ENCODE measurements at regions not wholly inside any gene's neighbourhood (a gene's known extent, or its start where the extent isn't known, plus 50 kb on each side); places are given as distances from the start of the nearest gene placed in this dataset.

- Histone ChIP-seq H3K18ac (ENCODE audit: low read depth, low read length) (no peak overlapping the region), H2AK5ac (ENCODE audit: low read depth, low read length) (no peak overlapping the region), H3K14ac (replicated peaks; ENCODE audit: low read depth, low read length) (no peak overlapping the region), H3K79me1 (ENCODE audit: low read depth in 1 of 2, low read length in 2 of 2) (no peaks in the 10 kb centered on the region), H3K4ac (ENCODE audit: low read depth, low read length) (no peak overlapping the region), H3K4me3 (ENCODE audit: insufficient read depth, low read depth, low read length) (no peak overlapping the region), H2BK15ac (ENCODE audit: low read depth, low read length) (no peak overlapping the region), H3K27me3 (ENCODE audit: control insufficient read depth, insufficient read depth, low read length) (no peaks in the 10 kb centered on the region), H3K56ac (ENCODE audit: extremely low read depth, insufficient read depth, low read length) (no peak overlapping the region), H2BK20ac (ENCODE audit: low read depth, low read length) (no peak overlapping the region), H3K4me1 (ENCODE audit: control insufficient read depth, insufficient read depth, low read length) (no peaks in the 10 kb centered on the region), H4K20me1 (ENCODE audit: insufficient read depth, low read length) (no peaks in the 10 kb centered on the region), H2AFZ (replicated peaks; ENCODE audit: low read length, poor library complexity) (no peak overlapping the region), H3K9ac (ENCODE audit: low read depth, low read length) (no peak overlapping the region), H4K91ac (ENCODE audit: insufficient read depth, low read depth, low read length) (no peak overlapping the region), H3K36me3 (ENCODE audit: control insufficient read depth, insufficient read depth, low read length) (no peaks in the 10 kb centered on the region), H3K9me1 (ENCODE audit: insufficient read depth, low read length) (no peaks in the 10 kb centered on the region), H3K23ac (ENCODE audit: low read depth, low read length) (no peak overlapping the region), H3K27ac (ENCODE audit: insufficient read depth, low read length) (no peak overlapping the region), H2BK5ac (ENCODE audit: low read depth, low read length, poor library complexity, severe bottlenecking) (no peak overlapping the region), H2AK9ac (replicated peaks; ENCODE audit: low read depth, low read length, poor library complexity) (no peak overlapping the region), H4K5ac (ENCODE audit: low read depth, low read length) (no peak overlapping the region), H3K4me2 (ENCODE audit: low read depth, low read length) (no peak overlapping the region), H3K9me3 (ENCODE audit: control insufficient read depth, insufficient read depth, low read length) (peaks cover 30% of the 10 kb centered on the region), H4K8ac (ENCODE audit: low read depth in 2 of 2, low read length in 2 of 2) (no peak overlapping the region), H2BK120ac (ENCODE audit: low read depth, low read length) (no peak overlapping the region)
- intact Hi-C loops (cut with micrococcal nuclease) = no loop called here
- TF ChIP-seq RAD21 (IDR thresholded peaks at IDR 0.05; ENCODE audit: low read length) (no peak), NFE2L2 (IDR thresholded peaks at IDR 0.05; ENCODE audit: low read depth, low read length) (no peak), CEBPB (IDR thresholded peaks at IDR 0.05; ENCODE audit: low read depth, low read length) (no peak), MXI1 (IDR thresholded peaks at IDR 0.05; ENCODE audit: borderline replicate concordance, low read depth, low read length) (no peak)
- WGBS, 2 experiments (ENCODE audit: extremely low coverage in 2 of 2, insufficient read length in 1 of 2) = no CpG with 5 or more reads among the region's 10 CpGs
- in situ Hi-C loops (cut with MboI; ENCODE audit: low sequenced_read_pairs) = no loop called here
- dilution Hi-C loops (cut with HindIII; ENCODE audit: low sequenced_read_pairs, unreplicated experiment) = no loop called here
- no TSS peak for BruUV-seq (replicated peaks)
- DNase-seq (no peak), ATAC-seq (ENCODE audit: low read depth) (no peak)
- ChIA-PET POLR2A (ENCODE audit: unreplicated experiment) (no interaction called here), CTCF (no interaction called here)
Measured at GRCh38 chr7:153951316-153951715, 100.9 kb upstream of the DPP6 start.
